Mesendoderm (in vitro differentiated cells): ENCODE measurements at regions not wholly inside any gene's neighbourhood (a gene's known extent, or its start where the extent isn't known, plus 50 kb on each side); places are given as distances from the start of the nearest gene placed in this dataset.

Experiments
- DNase-seq: peaks from one replicate; pipeline ENCODE4 v3.0.0; 2013
- H2AK5ac ChIP-seq: 2 replicates; pipeline ENCODE4 v1.6.1; 2013; ENCODE audit warnings: low read length, inconsistent platforms
- H2BK120ac ChIP-seq: 2 replicates; pipeline ENCODE4 v1.6.1; 2013; ENCODE audit warnings: low read depth, mild to moderate bottlenecking, low read length, moderate library complexity, mixed read lengths
- H2BK15ac ChIP-seq: replicated peaks from 2 replicates; pipeline ENCODE4 v1.6.1; 2013; ENCODE audit warnings: low read depth, mild to moderate bottlenecking, moderate library complexity
- H2BK5ac ChIP-seq: 2 replicates; pipeline ENCODE4 v1.6.1; 2013; ENCODE audit warnings: low read length, inconsistent platforms
- H3K18ac ChIP-seq: 2 replicates; pipeline ENCODE4 v1.6.1; 2013; ENCODE audit warnings: mild to moderate bottlenecking, low read length, mixed read lengths
- H3K23ac ChIP-seq: one replicate; pipeline ENCODE4 v1.6.1; 2013; ENCODE audit warnings: low read length
- H3K27ac ChIP-seq: 2 replicates; pipeline ENCODE4 v1.5.1; 2013; ENCODE audit warnings: low read depth, mild to moderate bottlenecking, inconsistent platforms, low read length, moderate library complexity
- H3K27me3 ChIP-seq: 2 replicates; pipeline ENCODE4 v1.6.1; 2013; ENCODE audit warnings: low read length, control low read depth, mild to moderate bottlenecking, inconsistent platforms; ENCODE audit not compliant: insufficient read depth, poor library complexity
- H3K36me3 ChIP-seq: 2 replicates; pipeline ENCODE4 v1.6.1; 2013; ENCODE audit warnings: low read length, inconsistent platforms; ENCODE audit not compliant: control insufficient read depth, insufficient read depth
- H3K4ac ChIP-seq: one replicate; pipeline ENCODE4 v1.6.1; 2013; ENCODE audit warnings: low read depth, mild to moderate bottlenecking, low read length, moderate library complexity
- H3K4me1 ChIP-seq: 2 replicates; pipeline ENCODE4 v1.6.1; 2013; ENCODE audit warnings: low read depth, low read length, inconsistent platforms; ENCODE audit not compliant: control insufficient read depth
- H3K4me2 ChIP-seq: 2 replicates; pipeline ENCODE4 v1.6.1; 2013; ENCODE audit warnings: low read length
- H3K4me3 ChIP-seq: 2 replicates; pipeline ENCODE4 v1.5.1; 2013; ENCODE audit warnings: mild to moderate bottlenecking, low read length
- H3K56ac ChIP-seq: one replicate; pipeline ENCODE4 v1.6.1; 2013; ENCODE audit warnings: low read length
- H3K79me1 ChIP-seq: 2 replicates; pipeline ENCODE4 v1.6.1; 2013; ENCODE audit warnings: low read length, inconsistent platforms
- H3K79me2 ChIP-seq: 2 replicates; pipeline ENCODE4 v1.6.1; 2013; ENCODE audit warnings: mild to moderate bottlenecking, low read length; ENCODE audit not compliant: control insufficient read depth, insufficient read depth
- H3K9ac ChIP-seq: 2 replicates; pipeline ENCODE4 v1.6.1; 2013; ENCODE audit warnings: low read length, inconsistent platforms
- H4K5ac ChIP-seq: one replicate; pipeline ENCODE4 v1.6.1; 2013; ENCODE audit warnings: low read length
- H4K8ac ChIP-seq: one replicate; pipeline ENCODE4 v1.6.1; 2013; ENCODE audit warnings: low read depth, mild to moderate bottlenecking, control low read depth, low read length, moderate library complexity
- WGBS: extraction: QIAGEN DNeasy Blood & Tissue Kit; methylation state at CpG from one replicate; pipeline ENCODE4 v1.1.7; 2013; ENCODE audit warnings: low lambda C conversion rate, missing lambda C conversion rate; ENCODE audit not compliant: insufficient coverage; ENCODE audit errors: extremely low coverage; 5-methylcytosine and 5-hydroxymethylcytosine counted together

- Histone ChIP-seq H3K4me3 (no peak overlapping the region), H3K27me3 (no peaks in the 10 kb centered on the region), H2AK5ac (no peak overlapping the region), H3K79me1 (no peaks in the 10 kb centered on the region), H3K27ac (no peak overlapping the region), H3K9ac (no peak overlapping the region), H3K36me3 (no peaks in the 10 kb centered on the region), H3K4me1 (no peaks in the 10 kb centered on the region), H3K4ac (no peak overlapping the region), H3K23ac (no peak overlapping the region), H3K79me2 (no peaks in the 10 kb centered on the region), H3K18ac (no peak overlapping the region), H4K8ac (no peak overlapping the region), H2BK15ac (no peak overlapping the region), H2BK120ac (no peak overlapping the region), H3K56ac (no peak overlapping the region), H3K4me2 (no peak overlapping the region), H4K5ac (no peak overlapping the region), H2BK5ac (no peak overlapping the region)
- WGBS: no CpG with 5 or more reads among the region's 1 CpG
- no peak for DNase-seq
These were observed 456.3 kb downstream of the ZEB2 start for GRCh38 chr2:144063602-144064001.

- Histone ChIP-seq H3K36me3 (no peaks in the 10 kb centered on the region), H2BK15ac (no peak overlapping the region), H2BK120ac (no peak overlapping the region), H3K4ac (no peak overlapping the region), H2BK5ac (no peak overlapping the region), H3K79me2 (no peaks in the 10 kb centered on the region), H3K4me2 (no peak overlapping the region), H3K27ac (no peak overlapping the region), H3K9ac (no peak overlapping the region), H3K4me1 (no peaks in the 10 kb centered on the region), H3K18ac (no peak overlapping the region), H3K27me3 (no peaks in the 10 kb centered on the region), H2AK5ac (no peak overlapping the region), H4K8ac (no peak overlapping the region), H3K23ac (no peak overlapping the region), H3K79me1 (no peaks in the 10 kb centered on the region), H3K4me3 (no peak overlapping the region), H4K5ac (no peak overlapping the region), H3K56ac (no peak overlapping the region)
- WGBS: no CpG with 5 or more reads among the region's 1 CpG
- DNase-seq: no peak
These were observed 465.0 kb downstream of the ZEB2 start for GRCh38 chr2:144054911-144055310.

- no peaks in the 10 kb centered on the region for H3K79me1 ChIP-seq
- no peaks in the 10 kb centered on the region for H3K36me3 ChIP-seq
- no peak overlapping the region for H3K27ac ChIP-seq
- DNase-seq: no peak
- H3K4me1 ChIP-seq: no peaks in the 10 kb centered on the region
- H3K4ac ChIP-seq: no peak overlapping the region
- WGBS: no CpG with 5 or more reads among the region's 4 CpGs
- no peak overlapping the region for H2BK15ac ChIP-seq
- no peak overlapping the region for H2BK120ac ChIP-seq
- no peak overlapping the region for H3K56ac ChIP-seq
- H3K79me2 ChIP-seq: no peaks in the 10 kb centered on the region
- no peak overlapping the region for H3K9ac ChIP-seq
- no peak overlapping the region for H3K18ac ChIP-seq
- no peak overlapping the region for H3K23ac ChIP-seq
- H3K4me2 ChIP-seq: no peak overlapping the region
- no peaks in the 10 kb centered on the region for H3K27me3 ChIP-seq
- H4K5ac ChIP-seq: no peak overlapping the region
- no peak overlapping the region for H2AK5ac ChIP-seq
- H4K8ac ChIP-seq: no peak overlapping the region
- no peak overlapping the region for H2BK5ac ChIP-seq
- no peak overlapping the region for H3K4me3 ChIP-seq
These were observed 467.8 kb downstream of the ZEB2 start for GRCh38 chr2:144052083-144052482.

DNA sequence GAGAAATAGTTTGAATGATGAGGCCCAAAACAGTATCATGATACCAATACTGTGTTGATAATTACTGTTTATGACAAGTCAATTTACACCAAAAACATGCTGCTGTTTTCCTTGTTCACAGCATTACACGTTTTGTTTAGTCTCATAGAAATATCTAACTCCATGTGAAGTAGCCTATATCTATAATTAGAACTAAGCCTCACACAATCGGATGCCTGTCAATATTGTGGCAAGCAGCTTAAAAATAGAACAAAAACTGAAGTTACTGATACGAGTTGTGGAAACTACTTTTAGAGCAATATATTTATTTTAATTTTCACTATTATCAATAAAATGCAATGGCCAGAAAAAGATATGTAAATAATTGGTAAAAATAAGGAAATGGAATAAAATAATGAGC lies 470.8 kb downstream of the ZEB2 start:
- Histone ChIP-seq H3K4me1 (no peaks in the 10 kb centered on the region), H3K9ac (no peak overlapping the region), H3K36me3 (no peaks in the 10 kb centered on the region), H3K79me2 (no peaks in the 10 kb centered on the region), H3K4me3 (no peak overlapping the region), H4K5ac (no peak overlapping the region), H3K4ac (no peak overlapping the region), H3K27ac (no peak overlapping the region), H3K79me1 (no peaks in the 10 kb centered on the region), H2BK5ac (no peak overlapping the region), H3K56ac (no peak overlapping the region), H3K23ac (no peak overlapping the region), H2AK5ac (no peak overlapping the region), H2BK15ac (no peak overlapping the region), H3K4me2 (no peak overlapping the region), H2BK120ac (no peak overlapping the region), H3K18ac (no peak overlapping the region), H3K27me3 (no peaks in the 10 kb centered on the region), H4K8ac (no peak overlapping the region)
- whole genome bisulfite sequencing: no CpG with 5 or more reads among the region's 3 CpGs
- DNase-seq: no peak

- Histone ChIP-seq H3K4ac (no peak overlapping the region), H4K5ac (no peak overlapping the region)
These were observed 471.3 kb downstream of the ZEB2 start for GRCh38 chr2:144048631-144049060.

GRCh38 chr2:144042751-144043150 lies 477.2 kb downstream of the ZEB2 start:
- no peak overlapping the region for H3K4ac ChIP-seq
- no peak overlapping the region for H3K27ac ChIP-seq
- no peak overlapping the region for H4K5ac ChIP-seq
- H3K79me2 ChIP-seq: no peaks in the 10 kb centered on the region
- no peaks in the 10 kb centered on the region for H3K4me1 ChIP-seq
- H3K18ac ChIP-seq: no peak overlapping the region
- H2BK15ac ChIP-seq: no peak overlapping the region
- H3K23ac ChIP-seq: no peak overlapping the region
- no peak overlapping the region for H3K9ac ChIP-seq
- WGBS: no CpG with 5 or more reads among the region's 2 CpGs
- no peak overlapping the region for H3K4me3 ChIP-seq
- H3K79me1 ChIP-seq: no peaks in the 10 kb centered on the region
- no peak for DNase-seq
- no peak overlapping the region for H3K4me2 ChIP-seq
- no peaks in the 10 kb centered on the region for H3K27me3 ChIP-seq
- no peaks in the 10 kb centered on the region for H3K36me3 ChIP-seq
- no peak overlapping the region for H3K56ac ChIP-seq
- H2AK5ac ChIP-seq: no peak overlapping the region
- no peak overlapping the region for H2BK5ac ChIP-seq
- no peak overlapping the region for H4K8ac ChIP-seq
- H2BK120ac ChIP-seq: no peak overlapping the region

More at GRCh38 chr2:144048631-144049060, 471.3 kb downstream of the ZEB2 start:
- Histone ChIP-seq H3K79me1 (no peaks in the 10 kb centered on the region), H3K36me3 (no peaks in the 10 kb centered on the region), H3K4me1 (no peaks in the 10 kb centered on the region), H2BK120ac (no peak overlapping the region), H3K27me3 (no peaks in the 10 kb centered on the region), H2BK5ac (no peak overlapping the region), H3K9ac (no peak overlapping the region), H3K4me3 (no peak overlapping the region), H2AK5ac (no peak overlapping the region), H3K18ac (no peak overlapping the region), H3K56ac (no peak overlapping the region), H3K4me2 (no peak overlapping the region), H2BK15ac (no peak overlapping the region), H3K23ac (no peak overlapping the region), H3K27ac (no peak overlapping the region), H4K8ac (no peak overlapping the region), H3K79me2 (no peaks in the 10 kb centered on the region)
- no peak for DNase-seq
- WGBS: no CpG with 5 or more reads among the region's 4 CpGs
